NB4 (cell line): ENCODE measurements at regions not wholly inside any gene's neighbourhood (a gene's known extent, or its start where the extent isn't known, plus 50 kb on each side); places are given as distances from the start of the nearest gene placed in this dataset.

ENCODE experiments used
- MYC ChIP-seq: IDR thresholded peaks from 2 replicates; pipeline ENCODE4 v1.6.1; 2011; ENCODE audit warnings: low read depth, low read length
- POLR2A ChIP-seq: IDR thresholded peaks from 2 replicates; pipeline ENCODE4 v1.6.1; 2011; ENCODE audit warnings: mild to moderate bottlenecking; ENCODE audit not compliant: insufficient read length; ENCODE audit errors: extremely low read depth
- TF ChIP-seq, protein P1 (sequence below): IDR thresholded peaks from one replicate; pipeline ENCODE4 v1.5.1; 2012; ENCODE audit warnings: low read depth, low read length
- TF ChIP-seq, protein P2 (sequence below): IDR thresholded peaks from 2 replicates; pipeline ENCODE4 v1.6.1; 2011; ENCODE audit warnings: low read depth, low read length

DNA sequence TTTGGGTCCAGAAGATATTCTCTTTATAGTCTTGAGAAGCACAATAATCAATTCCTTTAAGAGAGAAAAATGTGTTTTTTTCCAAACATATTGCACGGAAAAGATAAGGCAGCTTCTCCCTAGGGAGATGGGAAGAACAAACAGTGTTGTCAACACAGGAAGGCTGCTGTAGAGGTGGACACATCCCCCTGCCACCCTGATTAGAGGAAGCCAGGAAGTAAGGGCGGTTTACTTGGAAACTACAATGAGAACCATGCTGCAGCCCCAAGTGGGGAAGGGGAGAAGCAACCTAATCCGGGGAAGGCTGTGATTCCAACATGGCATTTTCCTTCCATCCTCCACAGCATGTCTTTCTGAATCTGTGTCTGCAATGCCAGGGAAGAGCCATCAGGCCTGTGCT lies 256.9 kb upstream of the TGFBR2 start:
- TF ChIP-seq, protein P1, sequence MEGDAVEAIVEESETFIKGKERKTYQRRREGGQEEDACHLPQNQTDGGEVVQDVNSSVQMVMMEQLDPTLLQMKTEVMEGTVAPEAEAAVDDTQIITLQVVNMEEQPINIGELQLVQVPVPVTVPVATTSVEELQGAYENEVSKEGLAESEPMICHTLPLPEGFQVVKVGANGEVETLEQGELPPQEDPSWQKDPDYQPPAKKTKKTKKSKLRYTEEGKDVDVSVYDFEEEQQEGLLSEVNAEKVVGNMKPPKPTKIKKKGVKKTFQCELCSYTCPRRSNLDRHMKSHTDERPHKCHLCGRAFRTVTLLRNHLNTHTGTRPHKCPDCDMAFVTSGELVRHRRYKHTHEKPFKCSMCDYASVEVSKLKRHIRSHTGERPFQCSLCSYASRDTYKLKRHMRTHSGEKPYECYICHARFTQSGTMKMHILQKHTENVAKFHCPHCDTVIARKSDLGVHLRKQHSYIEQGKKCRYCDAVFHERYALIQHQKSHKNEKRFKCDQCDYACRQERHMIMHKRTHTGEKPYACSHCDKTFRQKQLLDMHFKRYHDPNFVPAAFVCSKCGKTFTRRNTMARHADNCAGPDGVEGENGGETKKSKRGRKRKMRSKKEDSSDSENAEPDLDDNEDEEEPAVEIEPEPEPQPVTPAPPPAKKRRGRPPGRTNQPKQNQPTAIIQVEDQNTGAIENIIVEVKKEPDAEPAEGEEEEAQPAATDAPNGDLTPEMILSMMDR, result no peak
- TF ChIP-seq POLR2A, result no peak
- TF ChIP-seq, protein P2, sequence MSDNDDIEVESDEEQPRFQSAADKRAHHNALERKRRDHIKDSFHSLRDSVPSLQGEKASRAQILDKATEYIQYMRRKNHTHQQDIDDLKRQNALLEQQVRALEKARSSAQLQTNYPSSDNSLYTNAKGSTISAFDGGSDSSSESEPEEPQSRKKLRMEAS, result no peak
- no peak for TF ChIP-seq MYC
